ENCODE measurements at regions not wholly inside any gene's neighbourhood (a gene's known extent, or its start where the extent isn't known, plus 50 kb on each side); places are given as distances from the start of the nearest gene placed in this dataset.

DNA sequence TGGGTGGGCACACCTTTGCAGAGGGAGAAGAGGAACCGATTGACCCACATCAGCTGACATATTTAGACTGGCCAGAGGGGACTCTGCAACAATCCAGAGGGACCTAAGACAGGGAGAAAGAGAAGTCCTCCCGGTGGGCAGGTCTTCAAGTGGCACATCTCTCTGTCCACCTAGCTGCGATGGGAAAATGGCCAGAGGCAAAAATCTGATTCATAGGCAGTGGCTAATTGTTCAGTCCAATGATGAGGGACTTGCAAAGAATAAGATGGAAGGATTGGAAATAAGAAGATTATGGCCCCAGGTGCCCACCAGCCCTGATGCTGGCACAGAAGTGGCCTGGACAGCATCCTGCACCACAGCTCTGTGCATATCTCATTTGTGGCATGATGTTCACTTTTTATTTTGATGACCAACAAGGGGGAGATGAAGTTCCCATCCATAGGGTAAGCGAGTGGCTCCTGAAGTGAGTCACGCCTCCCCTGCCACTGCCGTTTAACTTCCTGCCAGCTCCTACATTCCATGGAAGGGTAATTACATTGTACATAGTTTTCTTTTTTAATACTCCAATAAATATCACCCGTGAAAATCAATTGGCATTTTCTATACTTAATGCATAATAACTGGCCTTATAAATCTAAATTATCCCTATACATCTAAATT lies 659.6 kb downstream of the MATN1 start:
- no peaks in the 10 kb centered on the region for H3K36me3 ChIP-seq (replicated peaks)
- H3K27me3 ChIP-seq (ENCODE audit: low read depth) = no peaks in the 10 kb centered on the region
- no peaks in the 10 kb centered on the region for H3K4me1 ChIP-seq
- no peaks in the 10 kb centered on the region for H3K9me3 ChIP-seq
- no peak overlapping the region for H3K4me3 ChIP-seq
- in situ Hi-C loops (cut with MboI; ENCODE audit: low sequenced_read_pairs) = no loop called here
- no peak for DNase-seq (ENCODE audit: low spot score in 2 of 2)

DNA sequence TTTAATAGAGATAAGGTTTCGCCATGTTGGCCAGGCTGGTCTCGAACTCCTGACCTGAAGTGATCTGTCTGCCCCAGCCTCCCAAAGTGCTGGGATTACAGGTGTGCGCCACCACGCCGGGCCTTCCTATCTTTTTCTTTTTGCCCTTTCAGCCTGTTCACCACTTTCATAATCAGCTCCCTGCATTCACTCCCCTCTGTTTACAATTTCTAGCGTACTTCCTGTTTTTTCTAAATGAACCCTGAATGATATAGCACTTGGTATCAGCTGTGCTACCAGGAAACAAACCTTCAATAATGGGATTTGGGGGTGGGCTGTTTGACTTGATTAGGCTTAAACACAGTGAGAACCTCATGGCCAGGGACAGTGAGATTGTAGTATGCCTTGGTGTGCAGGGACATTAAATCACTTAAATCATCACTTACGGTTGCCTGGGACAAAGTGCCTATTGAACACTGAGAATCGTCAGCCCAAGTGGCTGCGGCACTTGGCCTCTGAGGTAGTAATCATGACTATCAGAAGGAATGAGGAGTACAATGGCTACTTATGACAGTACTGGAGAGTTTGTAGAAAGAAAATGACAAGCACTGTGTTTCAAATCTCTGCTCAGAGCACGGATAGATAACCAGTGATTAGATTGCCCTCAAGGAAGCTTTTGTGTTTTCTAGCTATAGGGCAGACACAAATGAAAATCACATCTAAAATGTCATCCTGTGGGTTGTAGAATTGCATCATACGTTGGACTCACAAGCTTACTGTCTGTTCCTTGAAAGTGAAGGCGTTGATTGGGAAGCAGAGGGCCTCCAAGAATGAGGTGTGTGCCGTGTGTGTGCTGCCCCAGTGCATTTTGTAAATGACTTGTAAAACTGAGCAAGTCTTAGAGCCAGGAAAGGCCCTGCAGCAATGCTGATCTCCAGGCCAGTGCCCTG lies 661.8 kb downstream of the MATN1 start:
- Histone ChIP-seq H3K27me3 (ENCODE audit: low read depth) (no peaks in the 10 kb centered on the region), H3K9me3 (no peaks in the 10 kb centered on the region), H3K4me3 (no peak overlapping the region), H3K4me1 (no peaks in the 10 kb centered on the region), H3K36me3 (replicated peaks) (no peaks in the 10 kb centered on the region)
- no peak for DNase-seq (ENCODE audit: low spot score in 2 of 2)
- in situ Hi-C loops (cut with MboI; ENCODE audit: low sequenced_read_pairs) = no loop called here

DNA sequence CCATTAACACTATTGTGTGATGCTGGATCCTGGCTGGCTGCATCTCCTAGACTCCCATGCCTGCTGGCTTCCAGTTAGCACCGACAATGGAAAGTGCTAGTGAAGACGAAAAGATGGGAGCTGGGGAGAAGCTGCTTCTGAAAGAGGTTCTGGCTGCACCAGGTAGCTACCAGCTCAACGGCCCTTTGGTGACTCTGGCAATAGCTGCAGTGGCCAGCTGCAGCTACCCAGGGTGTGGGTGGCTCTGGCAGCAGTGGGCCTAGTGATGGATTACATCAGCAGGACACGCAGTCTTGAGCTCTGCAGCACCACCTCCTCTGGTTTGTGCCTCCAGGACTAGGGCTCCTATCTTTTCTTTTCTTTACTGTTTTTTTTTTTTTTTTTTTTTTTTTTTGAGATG lies 662.6 kb downstream of the MATN1 start:
- H3K9me3 ChIP-seq = no peaks in the 10 kb centered on the region
- H3K4me3 ChIP-seq = no peak overlapping the region
- DNase-seq (ENCODE audit: low spot score in 2 of 2) = no peak
- H3K4me1 ChIP-seq = no peaks in the 10 kb centered on the region
- H3K27me3 ChIP-seq (ENCODE audit: low read depth) = 0 out of 2 replicates have a peak, but pooled peaks cover 3% of the 10 kb centered on the region
- in situ Hi-C loops (cut with MboI; ENCODE audit: low sequenced_read_pairs) = no loop called here
- no peaks in the 10 kb centered on the region for H3K36me3 ChIP-seq (replicated peaks)

DNA sequence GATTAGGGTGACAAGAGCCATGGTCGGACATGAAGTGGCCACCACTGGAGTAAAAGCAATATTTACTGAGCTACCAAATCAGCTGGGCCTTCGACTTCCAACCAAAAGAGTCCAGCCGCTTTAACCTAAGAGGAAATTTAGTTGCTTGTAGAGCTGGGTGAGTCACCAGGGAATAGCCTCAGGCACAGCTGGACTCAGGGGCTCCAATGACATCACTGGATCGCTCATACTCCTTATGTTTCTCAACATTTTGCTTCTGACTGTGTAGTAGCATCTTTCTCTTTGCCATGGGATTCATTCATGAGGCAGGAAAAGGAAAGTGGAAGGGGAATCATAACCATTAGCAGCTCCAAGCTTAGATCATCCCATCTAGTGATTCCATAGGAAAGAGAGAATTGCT lies 664.4 kb downstream of the MATN1 start:
- H3K27me3 ChIP-seq (ENCODE audit: low read depth) = peaks cover 9% of the 10 kb centered on the region; the same call in 1 of the 2 replicates
- in situ Hi-C loops (cut with MboI; ENCODE audit: low sequenced_read_pairs) = no loop called here
- H3K4me1 ChIP-seq = no peaks in the 10 kb centered on the region
- H3K4me3 ChIP-seq = no peak overlapping the region
- no peak for DNase-seq (ENCODE audit: low spot score in 2 of 2)
- no peaks in the 10 kb centered on the region for H3K9me3 ChIP-seq
- no peaks in the 10 kb centered on the region for H3K36me3 ChIP-seq (replicated peaks)

DNA sequence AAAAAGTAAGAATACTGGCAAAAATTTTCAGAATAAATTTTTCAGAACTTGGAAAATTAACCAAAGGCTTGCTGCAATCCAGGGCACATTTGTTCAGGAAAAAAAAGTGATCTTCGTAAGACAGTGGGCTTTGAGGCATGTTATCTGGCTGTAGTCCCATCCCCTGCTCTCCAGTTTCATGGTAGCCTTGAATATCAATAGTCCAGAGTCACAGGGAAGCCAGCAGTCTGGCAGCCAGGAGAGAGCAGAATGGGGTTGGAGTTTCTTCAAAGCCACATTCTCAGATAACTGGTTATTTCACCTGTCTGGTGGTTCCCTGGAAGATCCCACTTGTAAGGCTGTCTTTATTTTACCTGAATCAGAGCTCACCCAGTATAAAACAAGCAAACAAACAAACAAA lies 669.3 kb downstream of the MATN1 start:
- Histone ChIP-seq H3K4me3 (no peak overlapping the region), H3K36me3 (replicated peaks) (no peaks in the 10 kb centered on the region), H3K4me1 (no peaks in the 10 kb centered on the region), H3K9me3 (no peaks in the 10 kb centered on the region), H3K27me3 (ENCODE audit: low read depth) (peaks cover 22% of the 10 kb centered on the region)
- no peak for DNase-seq (ENCODE audit: low spot score in 2 of 2)
- in situ Hi-C loops (cut with MboI; ENCODE audit: low sequenced_read_pairs) = no loop called here

DNA sequence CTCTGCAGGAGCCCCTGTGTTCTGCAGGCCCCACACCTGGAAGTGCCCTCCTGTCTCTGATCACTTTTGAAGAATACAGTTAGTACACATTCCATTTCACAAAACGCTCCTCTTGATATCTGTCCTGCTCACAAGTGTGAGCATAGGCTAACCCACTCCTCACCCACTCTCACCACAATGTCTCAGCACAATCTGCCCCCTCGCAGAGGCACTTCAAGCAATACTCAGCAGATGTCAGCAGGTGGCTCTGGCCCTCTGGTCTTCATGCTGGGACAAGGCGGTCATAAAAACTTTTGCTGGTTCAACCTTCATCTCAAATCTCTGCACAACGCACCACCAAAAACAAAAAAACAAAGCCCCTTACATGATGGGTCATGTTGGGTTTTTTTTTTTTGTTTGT lies 671.2 kb downstream of the MATN1 start:
- in situ Hi-C loops (cut with MboI; ENCODE audit: low sequenced_read_pairs) = no loop called here
- Histone ChIP-seq H3K9me3 (no peaks in the 10 kb centered on the region), H3K27me3 (ENCODE audit: low read depth) (peaks cover 22% of the 10 kb centered on the region), H3K4me3 (no peak overlapping the region), H3K4me1 (no peaks in the 10 kb centered on the region), H3K36me3 (replicated peaks) (no peaks in the 10 kb centered on the region)
- no peak for DNase-seq (ENCODE audit: low spot score in 2 of 2)

DNA sequence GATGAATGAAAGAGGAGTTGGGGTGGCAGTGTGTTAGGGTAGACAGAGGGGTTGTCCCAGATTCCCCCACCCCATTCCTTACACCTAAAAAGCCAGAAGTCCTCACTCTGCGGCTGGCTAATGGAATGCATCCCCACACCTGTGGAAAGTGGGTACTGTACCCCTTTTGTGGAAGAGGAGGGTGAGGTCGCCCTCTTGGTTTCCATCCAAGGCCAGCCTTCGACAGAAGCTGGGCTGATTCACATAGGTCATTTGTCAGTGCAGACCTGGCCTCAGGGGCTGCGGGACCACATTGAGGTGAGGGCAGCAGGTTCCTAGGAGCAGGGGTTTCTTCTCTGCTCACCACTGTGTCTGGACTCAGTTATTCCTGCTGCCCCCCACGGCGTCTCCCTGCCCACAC lies 671.6 kb downstream of the MATN1 start:
- Histone ChIP-seq H3K4me1 (no peaks in the 10 kb centered on the region), H3K36me3 (replicated peaks) (no peaks in the 10 kb centered on the region), H3K4me3 (no peak overlapping the region), H3K27me3 (ENCODE audit: low read depth) (peaks cover 22% of the 10 kb centered on the region), H3K9me3 (no peaks in the 10 kb centered on the region)
- DNase-seq (ENCODE audit: low spot score in 2 of 2) = no peak
- in situ Hi-C loops (cut with MboI; ENCODE audit: low sequenced_read_pairs) = no loop called here

DNA sequence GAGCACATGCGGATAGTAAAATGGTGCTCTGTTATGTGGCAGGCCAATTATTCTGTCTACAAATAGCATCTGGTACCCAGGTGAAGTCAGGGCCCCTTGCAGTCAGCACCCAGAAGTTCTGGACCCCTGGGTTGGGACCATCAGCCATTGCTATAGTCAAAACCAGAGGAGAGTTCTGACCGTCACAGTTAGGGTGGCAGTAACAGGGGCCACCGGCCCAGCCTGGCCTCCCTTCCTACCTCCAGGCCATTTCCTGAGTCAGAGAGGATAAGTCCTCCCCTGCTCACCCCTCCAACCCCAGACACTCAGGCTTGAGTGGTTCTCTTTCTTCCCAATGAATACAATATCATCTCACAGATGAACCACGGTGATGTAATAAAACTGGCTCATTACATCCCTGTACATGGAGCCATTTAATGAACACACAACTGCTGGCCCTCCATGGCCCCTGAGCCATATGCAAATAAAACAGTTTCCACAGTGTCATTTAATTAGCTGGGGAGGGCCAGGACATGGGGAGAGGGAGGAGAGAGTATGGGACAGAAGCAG lies 673.6 kb downstream of the MATN1 start:
- no peak overlapping the region for H3K4me3 ChIP-seq
- H3K4me1 ChIP-seq = no peaks in the 10 kb centered on the region
- H3K27me3 ChIP-seq (ENCODE audit: low read depth) = peaks cover 14% of the 10 kb centered on the region
- H3K36me3 ChIP-seq (replicated peaks) = no peaks in the 10 kb centered on the region
- no peak for DNase-seq (ENCODE audit: low spot score in 2 of 2)
- in situ Hi-C loops (cut with MboI; ENCODE audit: low sequenced_read_pairs) = no loop called here
- no peaks in the 10 kb centered on the region for H3K9me3 ChIP-seq

DNA sequence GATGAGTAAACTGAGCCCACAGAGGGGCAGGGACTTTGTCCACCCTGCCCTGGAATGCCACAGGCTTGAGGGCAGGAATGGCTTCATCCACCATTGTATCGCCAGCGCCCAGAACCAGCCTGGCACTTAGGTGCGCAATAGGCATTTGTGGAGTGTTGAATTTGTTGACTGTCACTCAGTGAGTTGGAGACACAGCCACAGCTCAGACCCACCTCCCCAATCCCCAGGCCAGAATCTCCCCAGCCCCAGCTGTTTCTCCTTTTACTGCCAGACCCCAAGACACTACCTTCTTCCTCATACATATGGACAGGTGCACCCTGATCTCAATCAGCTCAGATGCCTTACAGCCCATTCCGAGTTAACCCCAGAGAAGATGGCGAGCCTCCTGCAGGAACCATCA lies 674.5 kb downstream of the MATN1 start:
- no peak for DNase-seq (ENCODE audit: low spot score in 2 of 2)
- Histone ChIP-seq H3K27me3 (ENCODE audit: low read depth) (peaks cover 12% of the 10 kb centered on the region), H3K9me3 (no peaks in the 10 kb centered on the region), H3K4me1 (no peaks in the 10 kb centered on the region), H3K4me3 (no peak overlapping the region), H3K36me3 (replicated peaks) (no peaks in the 10 kb centered on the region)
- in situ Hi-C loops (cut with MboI; ENCODE audit: low sequenced_read_pairs) = no loop called here

DNA sequence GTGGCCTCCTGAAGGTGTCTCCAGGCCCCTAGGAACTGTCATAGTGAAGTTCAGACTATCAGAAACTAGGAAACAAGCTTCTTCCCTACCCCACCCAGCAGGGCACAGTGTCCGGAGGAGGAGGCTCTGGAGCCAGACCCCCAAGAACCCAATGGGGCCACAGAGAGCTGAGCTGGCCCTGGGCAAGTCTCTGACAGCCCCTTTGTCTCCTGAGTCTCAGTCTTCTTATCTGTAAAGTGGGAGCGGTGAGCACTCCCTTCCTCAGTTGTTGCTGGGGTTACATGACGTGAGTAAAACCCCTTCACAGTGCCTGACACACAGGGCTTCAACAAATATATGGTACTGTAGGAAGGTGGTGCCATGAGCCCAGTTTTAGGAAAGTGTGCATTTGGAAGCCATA lies 675.8 kb downstream of the MATN1 start:
- Histone ChIP-seq H3K27me3 (ENCODE audit: low read depth) (0 out of 2 replicates have a peak, but pooled peaks cover 4% of the 10 kb centered on the region), H3K36me3 (replicated peaks) (no peaks in the 10 kb centered on the region), H3K4me1 (no peaks in the 10 kb centered on the region), H3K9me3 (no peaks in the 10 kb centered on the region), H3K4me3 (no peak overlapping the region)
- DNase-seq (ENCODE audit: low spot score in 2 of 2) = no peak
- in situ Hi-C loops (cut with MboI; ENCODE audit: low sequenced_read_pairs) = no loop called here

DNA sequence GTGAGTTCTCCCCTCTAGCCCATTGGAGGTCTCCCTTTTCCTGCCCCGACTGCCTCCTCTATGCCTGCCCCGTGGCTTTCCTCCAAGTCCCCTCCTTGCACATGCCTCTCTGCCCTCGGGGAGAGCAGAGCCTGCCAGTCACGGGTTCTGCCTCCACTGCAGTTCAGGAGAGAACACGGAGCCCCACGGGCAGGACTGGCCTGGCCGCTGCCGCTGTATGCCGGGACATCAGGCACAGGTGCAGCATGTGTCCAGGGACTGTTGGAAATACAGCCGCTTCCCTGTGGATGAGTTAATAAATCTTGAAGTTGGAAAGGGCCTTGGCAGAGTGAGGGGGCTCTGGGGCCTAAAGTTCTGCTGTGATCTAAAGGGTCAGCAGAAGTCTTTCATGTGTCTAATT lies 676.6 kb downstream of the MATN1 start:
- no peak for DNase-seq (ENCODE audit: low spot score in 2 of 2)
- Histone ChIP-seq H3K4me1 (no peaks in the 10 kb centered on the region), H3K27me3 (ENCODE audit: low read depth) (0 out of 2 replicates have a peak, but pooled peaks cover 2% of the 10 kb centered on the region), H3K4me3 (no peak overlapping the region), H3K36me3 (replicated peaks) (no peaks in the 10 kb centered on the region), H3K9me3 (no peaks in the 10 kb centered on the region)
- in situ Hi-C loops (cut with MboI; ENCODE audit: low sequenced_read_pairs) = no loop called here

DNA sequence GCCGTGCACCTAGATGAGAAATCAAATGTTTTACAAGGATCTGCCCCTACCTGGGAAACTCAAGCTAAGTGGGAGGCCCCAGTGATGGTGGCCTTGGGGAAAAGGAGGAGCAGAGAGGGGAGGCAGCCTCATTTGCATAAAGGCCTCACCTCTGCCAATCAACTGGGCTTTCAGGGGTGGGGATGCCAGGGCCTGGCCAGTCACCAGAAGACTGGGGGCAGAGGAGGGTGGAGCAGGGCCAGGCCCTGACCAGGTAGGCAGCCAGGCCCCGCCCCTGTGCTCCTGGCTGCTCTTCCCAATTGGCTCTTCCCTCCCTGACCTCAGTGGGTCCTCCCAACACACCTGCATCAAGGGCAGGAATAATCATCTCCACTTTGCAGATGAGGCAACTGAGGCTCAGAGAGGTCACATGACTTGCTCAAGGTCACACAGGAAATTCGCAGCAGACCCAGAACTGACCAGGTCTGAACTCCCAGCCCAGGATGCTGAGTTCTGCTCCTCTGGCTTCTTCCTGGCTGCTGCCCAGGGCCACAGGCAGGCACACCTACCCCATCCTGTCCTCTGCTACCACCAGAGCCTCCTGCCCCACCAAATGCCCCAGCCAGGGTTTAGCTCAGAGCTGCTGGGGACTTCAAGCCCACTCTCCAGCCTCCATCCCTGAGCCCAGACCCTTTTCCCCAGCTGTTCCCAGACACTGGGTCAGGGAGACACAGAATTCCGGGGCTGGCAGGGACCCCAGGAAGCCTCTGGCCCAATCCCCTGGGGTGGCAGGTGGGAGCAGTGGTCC lies 677.9 kb downstream of the MATN1 start:
- H3K36me3 ChIP-seq (replicated peaks) = no peaks in the 10 kb centered on the region
- no peaks in the 10 kb centered on the region for H3K9me3 ChIP-seq
- H3K27me3 ChIP-seq (ENCODE audit: low read depth) = no peaks in the 10 kb centered on the region
- DNase-seq (ENCODE audit: low spot score in 2 of 2) = no peak
- H3K4me1 ChIP-seq = no peaks in the 10 kb centered on the region
- in situ Hi-C loops (cut with MboI; ENCODE audit: low sequenced_read_pairs) = no loop called here
- no peak overlapping the region for H3K4me3 ChIP-seq

DNA sequence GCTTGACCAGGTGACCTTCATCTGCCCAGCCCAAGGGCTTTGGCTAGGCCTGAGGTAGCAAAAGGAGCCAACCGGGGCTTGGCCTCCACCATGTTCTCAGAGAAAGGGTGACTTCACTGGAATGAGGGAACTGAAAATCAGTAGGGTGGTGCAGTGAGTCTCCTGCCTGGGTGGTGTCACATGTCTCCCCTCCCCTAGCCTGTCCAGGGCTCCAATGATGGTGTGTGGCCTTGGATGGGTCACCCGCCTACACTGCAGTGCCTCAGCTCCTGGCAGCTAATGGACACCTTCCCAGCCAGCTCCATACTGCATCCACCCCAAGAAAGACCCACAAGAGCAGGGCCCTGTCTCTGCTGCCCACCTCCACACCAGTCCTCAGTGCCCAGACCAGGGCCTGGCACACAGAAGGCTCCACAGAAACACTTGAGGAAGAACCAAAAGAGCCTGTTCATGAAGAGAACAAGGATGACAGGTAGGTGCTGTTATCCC lies 678.7 kb downstream of the MATN1 start:
- H3K9me3 ChIP-seq = no peaks in the 10 kb centered on the region
- no peak for DNase-seq (ENCODE audit: low spot score in 2 of 2)
- no peaks in the 10 kb centered on the region for H3K36me3 ChIP-seq (replicated peaks)
- H3K4me1 ChIP-seq = no peaks in the 10 kb centered on the region
- H3K27me3 ChIP-seq (ENCODE audit: low read depth) = no peaks in the 10 kb centered on the region
- no peak overlapping the region for H3K4me3 ChIP-seq
- in situ Hi-C loops (cut with MboI; ENCODE audit: low sequenced_read_pairs) = no loop called here

All from HAP-1 (cell line).